GM12878 (cell line): ENCODE measurements at regions not wholly inside any gene's neighbourhood (a gene's known extent, or its start where the extent isn't known, plus 50 kb on each side); places are given as distances from the start of the nearest gene placed in this dataset.

Source experiments
- ATAC-seq: fragments of 200-7000 bp; cut with Tn5 transposase; 3 replicates; pipeline ENCODE4 v1.9.1; 2020; ENCODE audit warnings: mild to moderate bottlenecking, moderate library complexity
- BruUV-seq: library from RNA; stranded (reverse); fragments of 400-500 nt; replicated peaks from 2 replicates; lab custom pipeline; 2021; lab: Mats Ljungman, UMichigan
- CTCF ChIA-PET: fragments of 300-600 bp; sonication (Branson Sonifier 250); formaldehyde crosslinking; extraction: SDS; loops from one replicate; lab custom pipeline; 2021; ENCODE audit warnings: inconsistent platforms; lab: Yijun Ruan, JAX
- POLR2A ChIA-PET: fragments of 350-600 bp; formaldehyde crosslinking; extraction: SDS; loops from one replicate; lab custom pipeline; 2021; ENCODE audit warnings: inconsistent platforms; lab: Charles Lee
- RAD21 ChIA-PET: fragments of 300-600 bp; sonication (Branson Sonifier 250); formaldehyde crosslinking; loops from one replicate; lab custom pipeline; 2023; ENCODE audit warnings: antibody characterized with exemption; ENCODE audit not compliant: unreplicated experiment; lab: Charles Lee
- SMC1A ChIA-PET: fragments of 300-600 bp; sonication (Branson Sonifier 250); formaldehyde crosslinking; loops from one replicate; lab custom pipeline; 2023; ENCODE audit not compliant: unreplicated experiment, uncharacterized antibody; lab: Charles Lee
- DNase-seq: peaks from one replicate; pipeline ENCODE4 v3.0.0-alpha.2; 2011; ENCODE audit warnings: low read depth, low spot score
- FAIRE-seq: peaks from 3 replicates; lab custom pipeline; 2011; peaks lifted over from hg19 to GRCh38; lab: Jason Lieb, UNC
- H2AFZ ChIP-seq: 2 replicates; pipeline ENCODE4 v1.6.0; 2011; ENCODE audit warnings: low read depth, low read length, control low read depth; ENCODE audit not compliant: control insufficient read depth
- H3K27ac ChIP-seq: 2 replicates; pipeline ENCODE4 v1.5.1; 2011; ENCODE audit warnings: control low read depth; ENCODE audit not compliant: control insufficient read depth, insufficient read depth
- H3K27me3 ChIP-seq, 2 experiments: replicated peaks in 1 of 2; 2 replicates each; pipeline versions ENCODE4 v1.6.0 to v1.6.1; 2011; ENCODE audit warnings: low read length in 1 of 2; ENCODE audit not compliant: control insufficient read depth in 2 of 2, insufficient read depth in 2 of 2
- H3K36me3 ChIP-seq, 2 experiments: 2 replicates each; pipeline ENCODE4 v1.5.1; 2011; ENCODE audit warnings: low read length in 1 of 2; ENCODE audit not compliant: control insufficient read depth in 2 of 2, insufficient read depth in 2 of 2
- H3K4me1 ChIP-seq: 2 replicates; pipeline ENCODE4 v1.6.1; 2011; ENCODE audit warnings: mild to moderate bottlenecking, low read length, moderate library complexity, mixed read lengths; ENCODE audit not compliant: control insufficient read depth, insufficient read depth
- H3K4me2 ChIP-seq: 2 replicates; pipeline ENCODE4 v1.6.0; 2011; ENCODE audit warnings: control low read depth; ENCODE audit not compliant: control insufficient read depth, insufficient read depth
- H3K4me3 ChIP-seq: fragments of 200-600 bp; sonication (generic); 2 replicates; pipeline ENCODE4 v1.5.1; 2016
- H3K79me2 ChIP-seq: 2 replicates; pipeline ENCODE4 v1.6.0; 2011; ENCODE audit warnings: low read length; ENCODE audit not compliant: control insufficient read depth, insufficient read depth
- H3K9ac ChIP-seq: 2 replicates; pipeline ENCODE4 v1.8.0; 2011; ENCODE audit warnings: low read length, control low read depth, mixed read lengths; ENCODE audit not compliant: control insufficient read depth, insufficient read depth
- H3K9me3 ChIP-seq: replicated peaks from 3 replicates; pipeline ENCODE4 v1.5.1; 2011; ENCODE audit warnings: mild to moderate bottlenecking, low read length; ENCODE audit not compliant: control insufficient read depth, insufficient read depth
- H4K20me1 ChIP-seq: 2 replicates; pipeline ENCODE4 v1.6.0; 2011; ENCODE audit not compliant: control insufficient read depth, insufficient read depth
- BCLAF1 ChIP-seq: fragments of 450-650 bp; IDR thresholded peaks from 2 replicates; pipeline ENCODE4 v1.6.1; 2017; ENCODE audit warnings: antibody characterized with exemption, mild to moderate bottlenecking, moderate library complexity
- BHLHE40 ChIP-seq, 2 experiments: fragments of 450-650 bp in 1 of 2; IDR thresholded peaks; 2 replicates each; pipeline ENCODE4 v1.6.1; 2011 to 2017; ENCODE audit warnings: low read depth in 2 of 2, borderline replicate concordance in 1 of 2, improper control_type of control experiment in 1 of 2, low read length in 1 of 2, mild to moderate bottlenecking in 1 of 2
- BMI1 ChIP-seq: fragments of 450-650 bp; IDR thresholded peaks from 2 replicates; pipeline ENCODE4 v1.6.1; 2016; ENCODE audit warnings: mild to moderate bottlenecking, moderate library complexity, borderline replicate concordance
- CHD1 ChIP-seq: IDR thresholded peaks from 2 replicates; pipeline ENCODE4 v1.6.1; 2012; ENCODE audit warnings: low read depth, low read length, improper control_type of control experiment
- CREM ChIP-seq: IDR thresholded peaks from 2 replicates; pipeline ENCODE4 v1.6.1; 2014; ENCODE audit warnings: antibody characterized with exemption, low read depth
- E2F8 ChIP-seq: fragments of 450-650 bp; IDR thresholded peaks from 2 replicates; pipeline ENCODE4 v1.6.1; 2018; ENCODE audit warnings: mild to moderate bottlenecking, low read depth, moderate library complexity; ENCODE audit not compliant: partially characterized antibody
- ETV6 ChIP-seq, 2 experiments: fragments of 450-650 bp in 1 of 2; IDR thresholded peaks in 1 of 2; conservative IDR thresholded peaks in 1 of 2; 2 replicates each; pipeline ENCODE4 v1.6.1; 2014; ENCODE audit warnings: antibody characterized with exemption in 1 of 2, borderline replicate concordance in 1 of 2, low read depth in 1 of 2, mild to moderate bottlenecking in 1 of 2, moderate library complexity in 1 of 2
- IRF4 ChIP-seq: IDR thresholded peaks from 2 replicates; pipeline ENCODE4 v1.6.1; 2011; ENCODE audit warnings: low read depth, low read length
- IRF5 ChIP-seq: fragments of 450-650 bp; IDR thresholded peaks from 2 replicates; pipeline ENCODE4 v1.6.1; 2017; ENCODE audit warnings: borderline replicate concordance
- KLF5 ChIP-seq: fragments of 450-650 bp; IDR thresholded peaks from 2 replicates; pipeline ENCODE4 v1.6.1; 2014; ENCODE audit warnings: mild to moderate bottlenecking; ENCODE audit not compliant: partially characterized antibody
- NFYA ChIP-seq: IDR thresholded peaks from 2 replicates; pipeline ENCODE4 v1.6.1; 2011; ENCODE audit warnings: low read depth, mild to moderate bottlenecking, low read length, improper control_type of control experiment, borderline replicate concordance
- NR2C1 ChIP-seq: fragments of 450-650 bp; IDR thresholded peaks from 2 replicates; pipeline ENCODE4 v1.6.1; 2017; ENCODE audit warnings: antibody characterized with exemption, mild to moderate bottlenecking, moderate library complexity
- PAX8 ChIP-seq: fragments of 450-650 bp; IDR thresholded peaks from 2 replicates; pipeline ENCODE4 v1.6.1; 2017; ENCODE audit warnings: mild to moderate bottlenecking, moderate library complexity
- PKNOX1 ChIP-seq: fragments of 450-650 bp; IDR thresholded peaks from 2 replicates; pipeline ENCODE4 v1.6.1; 2016; ENCODE audit warnings: mild to moderate bottlenecking
- RFX5 ChIP-seq: IDR thresholded peaks from 2 replicates; pipeline ENCODE4 v1.6.1; 2011; ENCODE audit warnings: low read depth, low read length, improper control_type of control experiment
- RUNX3 ChIP-seq: IDR thresholded peaks from 2 replicates; pipeline ENCODE4 v1.6.1; 2012; ENCODE audit warnings: low read length, inconsistent platforms
- SMAD5 ChIP-seq: IDR thresholded peaks from 2 replicates; pipeline ENCODE4 v1.6.1; 2016; ENCODE audit warnings: antibody characterized with exemption, low read depth
- WGBS: methylation state at CpG from one replicate; pipeline ENCODE4 v1.1.6; 2016; ENCODE audit warnings: low lambda C conversion rate; ENCODE audit not compliant: insufficient replicate concordance, insufficient coverage; ENCODE audit errors: missing lambda C conversion rate; 5-methylcytosine and 5-hydroxymethylcytosine counted together
- in situ Hi-C: fragments of 300-500 bp; cut with MboI; formaldehyde crosslinking; loops from 9 replicates; pipeline ENCODE4 v1.14.3; 2018; ENCODE audit warnings: mixed read lengths
- intact Hi-C: fragments of 100-400 bp; cut with micrococcal nuclease; formaldehyde crosslinking; loops from one replicate; pipeline ENCODE4 v1.14.2; 2022; ENCODE audit not compliant: unreplicated experiment

GRCh38 chr5:137566118-137566541 is 67.0 kb upstream of the SPOCK1 start:
- RAD21 ChIA-PET = no interaction called here
- no peak for DNase-seq
- WGBS = 0% methylated on average over 2 of the region's 2 CpGs

More at GRCh38 chr5:137566118-137566541, 67.0 kb upstream of the SPOCK1 start:
- Histone ChIP-seq H4K20me1 (no peaks in the 10 kb centered on the region), H3K4me3 (no peak overlapping the region), H3K9me3 (no peaks in the 10 kb centered on the region), H2AFZ (no peak overlapping the region), H3K27ac (no peak overlapping the region), H3K36me3 (no peaks in the 10 kb centered on the region), H3K4me1 (no peaks in the 10 kb centered on the region), H3K27me3 (peaks cover 1 to 3% of the 10 kb centered on the region in 2 experiments; a peak in 3 of 4 replicates), H3K9ac (no peak overlapping the region), H3K4me2 (no peak overlapping the region), H3K79me2 (no peaks in the 10 kb centered on the region)
- BruUV-seq = no TSS peak
- no peak for FAIRE-seq
- in situ Hi-C loops (no loop called here), intact Hi-C loops (no loop called here)
- ChIA-PET CTCF (no interaction called here), POLR2A (no interaction called here), SMC1A (no interaction called here)
- no peak for TF ChIP-seq PAX8
- no peak for TF ChIP-seq KLF5
- no peak for TF ChIP-seq BMI1
- no peak for TF ChIP-seq CREM
- TF ChIP-seq RFX5 = no peak
- TF ChIP-seq E2F8 = no peak
- no peak for TF ChIP-seq IRF5
- no peak for TF ChIP-seq NR2C1
- TF ChIP-seq SMAD5 = no peak
- no peak for TF ChIP-seq PKNOX1
- no peak for TF ChIP-seq NFYA
- TF ChIP-seq IRF4 = no peak
- TF ChIP-seq BCLAF1 = no peak
- no peak for TF ChIP-seq ETV6 (conservative IDR thresholded peaks at IDR 0.05 in 1 of 2, IDR thresholded peaks at IDR 0.05 in 1 of 2; ENCODE audit: borderline replicate concordance in 1 of 2, low read depth in 1 of 2)
- TF ChIP-seq BHLHE40 (IDR thresholded peaks at IDR 0.05; ENCODE audit: borderline replicate concordance in 1 of 2, low read depth in 2 of 2, low read length in 1 of 2) = no peak
- no peak for TF ChIP-seq CHD1
- TF ChIP-seq RUNX3 = no peak
- ATAC-seq = no peak
